PC-9 (cell line): ENCODE measurements at regions not wholly inside any gene's neighbourhood (a gene's known extent, or its start where the extent isn't known, plus 50 kb on each side); places are given as distances from the start of the nearest gene placed in this dataset.

ENCODE experiments used
- BruUV-seq: library from RNA; stranded (reverse); fragments of 400-500 nt; replicated peaks from 2 replicates; lab custom pipeline; 2021; lab: Mats Ljungman, UMichigan
- CTCF ChIA-PET: fragments of 300-600 bp; sonication (Branson Sonifier 250); formaldehyde crosslinking; loops from one replicate; lab custom pipeline; 2022; ENCODE audit warnings: antibody characterized with exemption; lab: Charles Lee
- POLR2A ChIA-PET: fragments of 300-600 bp; sonication (Branson Sonifier 250); formaldehyde crosslinking; loops from one replicate; lab custom pipeline; 2022; ENCODE audit warnings: antibody characterized with exemption; ENCODE audit not compliant: unreplicated experiment; lab: Charles Lee
- DNase-seq, 2 experiments: peaks; one replicate each; pipeline versions ENCODE4 v3.0.0 to v3.0.0-alpha.2; 2015 to 2022; ENCODE audit warnings: mixed read lengths in 1 of 2
- H2AFZ ChIP-seq: fragments of 200-600 bp; sonication (generic); 2 replicates; pipeline ENCODE4 v1.8.1; 2017; ENCODE audit warnings: antibody characterized with exemption
- H3F3A ChIP-seq: fragments of 200-600 bp; sonication (generic); 2 replicates; pipeline ENCODE4 v1.8.1; 2017; ENCODE audit warnings: antibody characterized with exemption, mild to moderate bottlenecking, low read depth; ENCODE audit not compliant: insufficient read depth
- H3K27ac ChIP-seq: fragments of 200-600 bp; sonication (generic); 2 replicates; pipeline ENCODE4 v1.6.1; 2016; ENCODE audit warnings: mixed run types
- H3K27me3 ChIP-seq: fragments of 200-600 bp; sonication (generic); 2 replicates; pipeline ENCODE4 v1.6.1; 2016; ENCODE audit warnings: low read depth, mixed run types; ENCODE audit not compliant: insufficient read depth
- H3K36me3 ChIP-seq: fragments of 200-600 bp; sonication (generic); 2 replicates; pipeline ENCODE4 v1.6.1; 2016; ENCODE audit warnings: low read depth, mixed run types
- H3K4me1 ChIP-seq: fragments of 200-600 bp; sonication (generic); replicated peaks from 2 replicates; pipeline ENCODE4 v1.6.1; 2016; ENCODE audit warnings: mixed run types; ENCODE audit not compliant: insufficient read depth
- H3K4me2 ChIP-seq: fragments of 200-600 bp; sonication (generic); 2 replicates; pipeline ENCODE4 v1.6.1; 2017; ENCODE audit warnings: mixed run types
- H3K4me3 ChIP-seq: fragments of 200-600 bp; sonication (generic); 2 replicates; pipeline ENCODE4 v1.6.1; 2016; ENCODE audit warnings: mixed run types
- H3K79me2 ChIP-seq: fragments of 200-600 bp; sonication (generic); 2 replicates; pipeline ENCODE4 v1.6.1; 2017; ENCODE audit warnings: low read depth, mixed run types
- H3K9me2 ChIP-seq: fragments of 200-600 bp; sonication (generic); 2 replicates; pipeline ENCODE4 v1.8.1; 2017; ENCODE audit warnings: mild to moderate bottlenecking; ENCODE audit not compliant: insufficient read depth
- H3K9me3 ChIP-seq: fragments of 200-600 bp; sonication (generic); 2 replicates; pipeline ENCODE4 v1.8.1; 2016; ENCODE audit warnings: low read depth; ENCODE audit not compliant: insufficient read depth
- H4K20me1 ChIP-seq: fragments of 200-600 bp; sonication (generic); 2 replicates; pipeline ENCODE4 v1.8.1; 2017; ENCODE audit not compliant: insufficient read depth
- CTCF ChIP-seq: fragments of 200-600 bp; sonication (generic); conservative IDR thresholded peaks from 2 replicates; pipeline ENCODE4 v1.6.1; 2017; ENCODE audit warnings: mixed run types, antibody characterized with exemption, mild to moderate bottlenecking, moderate library complexity
- EZH2 ChIP-seq: fragments of 200-600 bp; sonication (generic); IDR thresholded peaks from 2 replicates; pipeline ENCODE4 v1.8.0; 2017; ENCODE audit warnings: antibody characterized with exemption, low read depth
- intact Hi-C: fragments of 100-400 bp; cut with micrococcal nuclease; formaldehyde crosslinking; loops from one replicate; pipeline ENCODE4 v1.10.0; 2022; ENCODE audit not compliant: unreplicated experiment

GRCh38 chr5:167779644-167780043 is 511.8 kb upstream of the WWC1 start:
- Histone ChIP-seq H3K9me2 (peaks cover 3% of the 10 kb centered on the region; the same call in 1 of the 2 replicates), H3K79me2 (no peaks in the 10 kb centered on the region), H4K20me1 (no peaks in the 10 kb centered on the region), H3F3A (no peaks in the 10 kb centered on the region), H3K27me3 (no peaks in the 10 kb centered on the region), H3K9me3 (no peaks in the 10 kb centered on the region), H3K4me2 (no peak overlapping the region), H3K4me3 (no peak overlapping the region), H3K27ac (no peak overlapping the region), H3K36me3 (no peaks in the 10 kb centered on the region), H3K4me1 (no peaks in the 10 kb centered on the region), H2AFZ (no peak overlapping the region)
- ChIA-PET POLR2A (no interaction called here), CTCF (no interaction called here)
- no TSS peak for BruUV-seq
- TF ChIP-seq EZH2: no peak
- no peak for TF ChIP-seq CTCF
- intact Hi-C loops: no loop called here
- no peak for DNase-seq

- H3K79me2 ChIP-seq: no peaks in the 10 kb centered on the region
- H3K4me3 ChIP-seq: no peak overlapping the region
- no peaks in the 10 kb centered on the region for H3K27me3 ChIP-seq
- H3K36me3 ChIP-seq: no peaks in the 10 kb centered on the region
- H3K4me2 ChIP-seq: no peak overlapping the region
- no peaks in the 10 kb centered on the region for H3F3A ChIP-seq
- intact Hi-C loops: no loop called here
- no peak overlapping the region for H3K27ac ChIP-seq
- H4K20me1 ChIP-seq: no peaks in the 10 kb centered on the region
- no peaks in the 10 kb centered on the region for H3K9me3 ChIP-seq
- DNase-seq: no peak
- no peaks in the 10 kb centered on the region for H3K4me1 ChIP-seq
- CTCF ChIA-PET: no interaction called here
- BruUV-seq: no TSS peak
- H2AFZ ChIP-seq: no peak overlapping the region
- TF ChIP-seq EZH2 (no peak), CTCF (no peak)
- POLR2A ChIA-PET: no interaction called here
- H3K9me2 ChIP-seq: peaks cover 3% of the 10 kb centered on the region; the same call in 1 of the 2 replicates
Measured at GRCh38 chr5:167780177-167780576, 511.3 kb upstream of the WWC1 start.

GRCh38 chr5:167783145-167783817 is 508.2 kb upstream of the WWC1 start:
- CTCF ChIA-PET: no interaction called here
- H4K20me1 ChIP-seq: no peaks in the 10 kb centered on the region
- DNase-seq: no peak
- H2AFZ ChIP-seq: no peak overlapping the region
- no peaks in the 10 kb centered on the region for H3K4me1 ChIP-seq
- no peak for TF ChIP-seq EZH2
- TF ChIP-seq CTCF: no peak
- H3K4me3 ChIP-seq: no peak overlapping the region
- H3K4me2 ChIP-seq: no peak overlapping the region
- H3K27me3 ChIP-seq: no peaks in the 10 kb centered on the region
- no peaks in the 10 kb centered on the region for H3F3A ChIP-seq
- H3K9me2 ChIP-seq: peaks cover 3% of the 10 kb centered on the region; the same call in 1 of the 2 replicates
- no peaks in the 10 kb centered on the region for H3K79me2 ChIP-seq
- H3K27ac ChIP-seq: no peak overlapping the region
- intact Hi-C loops: no loop called here
- H3K9me3 ChIP-seq: no peaks in the 10 kb centered on the region
- H3K36me3 ChIP-seq: no peaks in the 10 kb centered on the region
- POLR2A ChIA-PET: no interaction called here
- no TSS peak for BruUV-seq
